KG1 (cell line): ENCODE measurements at regions not wholly inside any gene's neighbourhood (a gene's known extent, or its start where the extent isn't known, plus 50 kb on each side); places are given as distances from the start of the nearest gene placed in this dataset.
"Not testable (repeated sequence)": the region's sequence is repeated elsewhere in the genome, so short reads cannot be mapped to it uniquely, and the experiment has no call there.

Experiments used
- DNase-seq: peaks from one replicate; lab custom pipeline; 2025; lab: John Stamatoyannopoulos, UW

- no peak for DNase-seq
Measured at GRCh38 chr6:130557481-130558112, 191.8 kb downstream of the TMEM200A start.

GRCh38 chr6:130558131-130558530 lies 192.3 kb downstream of the TMEM200A start:
- DNase-seq: no peak

GRCh38 chr6:130559166-130559565 lies 193.3 kb downstream of the TMEM200A start:
- DNase-seq: no peak

GRCh38 chr6:130560231-130560630 lies 194.4 kb downstream of the TMEM200A start:
- no peak for DNase-seq

GRCh38 chr6:130561159-130561558 lies 195.3 kb downstream of the TMEM200A start:
- not testable (repeated sequence) for DNase-seq

GRCh38 chr6:130565696-130566095 lies 199.9 kb downstream of the TMEM200A start:
- no peak for DNase-seq

- no peak for DNase-seq
Measured at GRCh38 chr6:130574146-130574545, 208.3 kb downstream of the TMEM200A start.

- no peak for DNase-seq
Measured at GRCh38 chr6:130575557-130575956, 209.7 kb downstream of the TMEM200A start.

- DNase-seq: peak; percentile 73
Measured at GRCh38 chr6:130575971-130576370, 210.2 kb downstream of the TMEM200A start.

GRCh38 chr6:130577178-130577919 lies 211.5 kb downstream of the TMEM200A start:
- no peak for DNase-seq

GRCh38 chr6:130578713-130579112 lies 212.9 kb downstream of the TMEM200A start:
- no peak for DNase-seq

- no peak for DNase-seq
Measured at GRCh38 chr6:130583268-130583667, 217.5 kb downstream of the TMEM200A start.

GRCh38 chr6:130585587-130585986 lies 219.8 kb downstream of the TMEM200A start:
- DNase-seq: no peak

- no peak for DNase-seq
Measured at GRCh38 chr6:130587778-130588520, 222.1 kb downstream of the TMEM200A start.

- DNase-seq: no peak
Measured at GRCh38 chr6:130593200-130593599, 227.4 kb downstream of the TMEM200A start.

GRCh38 chr6:130593948-130594347 lies 228.1 kb downstream of the TMEM200A start:
- no peak for DNase-seq

GRCh38 chr6:130598021-130598989 lies 228.9 kb upstream of the SMLR1 start:
- no peak for DNase-seq

GRCh38 chr6:130600880-130601341 lies 226.3 kb upstream of the SMLR1 start:
- no peak for DNase-seq

GRCh38 chr6:130602151-130602770 lies 224.9 kb upstream of the SMLR1 start:
- peak; percentile 58 for DNase-seq

GRCh38 chr6:130603391-130603790 lies 223.8 kb upstream of the SMLR1 start:
- no peak for DNase-seq

- DNase-seq: no peak
Measured at GRCh38 chr6:130604841-130605399, 222.3 kb upstream of the SMLR1 start.
